Upper lobe of left lung (tissue), 6 donors: ENCODE measurements at regions not wholly inside any gene's neighbourhood (a gene's known extent, or its start where the extent isn't known, plus 50 kb on each side); places are given as distances from the start of the nearest gene placed in this dataset.

Source experiments
- ATAC-seq, 2 donors: fragments of 200-7000 bp; cut with Tn5 transposase; one replicate each; pipeline ENCODE4 v1.9.1; 2022; ENCODE audit warnings: mild to moderate bottlenecking in 2 of 2, moderate library complexity in 2 of 2; ENCODE audit not compliant: low FRiP score in 2 of 2
- DNase-seq, 2 donors: peaks; one replicate each; pipeline ENCODE4 v3.0.0-alpha.2; 2019 to 2020
- H3K27ac ChIP-seq, 4 donors: fragments of 200-600 bp; sonication (generic); one replicate each; pipeline ENCODE4 v1.5.1; 2016 to 2019
- H3K27me3 ChIP-seq, 4 donors: fragments of 200-600 bp; sonication (generic); one replicate each; pipeline ENCODE4 v1.5.1; 2017 to 2019
- H3K36me3 ChIP-seq, 4 donors: fragments of 200-600 bp; sonication (generic); one replicate each; pipeline ENCODE4 v1.5.1; 2016 to 2019
- H3K4me1 ChIP-seq, 4 donors: fragments of 200-600 bp; sonication (generic); one replicate each; pipeline ENCODE4 v1.5.1; 2018 to 2019
- H3K4me3 ChIP-seq, 4 donors: fragments of 200-600 bp; sonication (generic); one replicate each; pipeline ENCODE4 v1.5.1; 2017 to 2019; ENCODE audit warnings: mild to moderate bottlenecking in 2 of 4, moderate library complexity in 1 of 4
- H3K9me3 ChIP-seq, 4 donors: fragments of 200-600 bp; sonication (generic); one replicate each; pipeline ENCODE4 v1.5.1; 2018 to 2019
- EP300 ChIP-seq, 4 donors: sonication (generic); formaldehyde crosslinking; IDR thresholded peaks; one replicate each; pipeline ENCODE4 v1.5.1; 2017; ENCODE audit warnings: antibody characterized with exemption in 4 of 4, control low read depth in 2 of 4
- POLR2A ChIP-seq, 4 donors: fragments of 450-650 bp; IDR thresholded peaks; one replicate each; pipeline ENCODE4 v1.5.1; 2016 to 2017; ENCODE audit warnings: antibody characterized with exemption in 4 of 4, mild to moderate bottlenecking in 2 of 4
- POLR2AphosphoS5 ChIP-seq, 2 donors: sonication (generic); formaldehyde crosslinking; IDR thresholded peaks; one replicate each; pipeline ENCODE4 v1.5.1; 2017; ENCODE audit warnings: antibody characterized with exemption in 2 of 2
- WGBS, 2 donors: methylation state at CpG; one replicate each; pipeline ENCODE4 v1.1.5; 2017 to 2018; 5-methylcytosine and 5-hydroxymethylcytosine counted together
- TF ChIP-seq, protein P1 (sequence below), 6 experiments: fragments of 450-650 bp in 4 of 6; fragments of 200-600 bp in 2 of 6; sonication (generic) in 2 of 6; IDR thresholded peaks; one replicate each; pipeline ENCODE4 v1.5.1; 2016 to 2019; ENCODE audit warnings: antibody characterized with exemption in 6 of 6
- donor health status: DM: no; HTN: no; CAD: no; lungs with moderate emphysema.
- donor health status: DM: no; HTN: yes; CAD: no; lungs with severe emphysema.

DNA sequence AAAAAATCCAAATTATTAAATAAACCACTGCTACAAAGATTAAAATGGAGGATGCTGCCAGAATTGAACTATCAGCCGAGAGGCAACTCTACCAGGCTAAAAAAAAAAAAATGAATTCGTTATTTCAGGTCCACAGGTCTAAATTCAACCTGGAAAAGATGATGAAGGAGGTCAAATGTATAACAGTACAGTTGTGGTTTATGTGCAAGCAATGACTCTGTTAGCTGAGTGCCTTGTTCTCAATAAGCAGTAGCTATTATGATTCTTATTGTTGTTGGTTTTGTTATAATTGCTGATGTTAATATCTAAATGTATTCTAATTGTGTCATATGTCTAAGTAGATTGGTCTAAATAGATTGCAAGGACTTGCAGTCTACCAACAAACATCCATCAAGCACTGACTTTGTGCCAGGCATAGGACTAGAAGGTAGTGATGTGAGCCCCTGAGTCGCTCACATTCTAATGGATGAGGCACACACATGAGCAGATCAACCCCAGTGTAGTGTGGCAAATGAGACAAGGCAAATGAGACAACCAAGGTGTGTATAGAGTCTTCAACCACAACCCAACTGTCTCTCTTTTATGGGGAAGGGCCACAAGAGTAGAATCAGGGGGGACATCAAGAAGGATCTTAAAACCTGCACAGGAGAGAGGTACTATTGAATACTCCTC is 77.0 kb upstream of the PLEKHG7 start:
- Histone ChIP-seq H3K4me1 (peaks cover 0 to 5% (median 2%) of the 10 kb centered on the region in 4 donors), H3K36me3 (no peaks in the 10 kb centered on the region), H3K4me3 (no peak overlapping the region), H3K27ac (no peak overlapping the region), H3K27me3 (no peaks in the 10 kb centered on the region), H3K9me3 (peaks cover 0 to 4% (median 0%) of the 10 kb centered on the region in 4 donors)
- TF ChIP-seq POLR2AphosphoS5 (IDR thresholded peaks at IDR 0.05) = no peak
- no peak for TF ChIP-seq POLR2A (IDR thresholded peaks at IDR 0.05)
- no peak for TF ChIP-seq EP300 (IDR thresholded peaks at IDR 0.05)
- TF ChIP-seq, protein P1, sequence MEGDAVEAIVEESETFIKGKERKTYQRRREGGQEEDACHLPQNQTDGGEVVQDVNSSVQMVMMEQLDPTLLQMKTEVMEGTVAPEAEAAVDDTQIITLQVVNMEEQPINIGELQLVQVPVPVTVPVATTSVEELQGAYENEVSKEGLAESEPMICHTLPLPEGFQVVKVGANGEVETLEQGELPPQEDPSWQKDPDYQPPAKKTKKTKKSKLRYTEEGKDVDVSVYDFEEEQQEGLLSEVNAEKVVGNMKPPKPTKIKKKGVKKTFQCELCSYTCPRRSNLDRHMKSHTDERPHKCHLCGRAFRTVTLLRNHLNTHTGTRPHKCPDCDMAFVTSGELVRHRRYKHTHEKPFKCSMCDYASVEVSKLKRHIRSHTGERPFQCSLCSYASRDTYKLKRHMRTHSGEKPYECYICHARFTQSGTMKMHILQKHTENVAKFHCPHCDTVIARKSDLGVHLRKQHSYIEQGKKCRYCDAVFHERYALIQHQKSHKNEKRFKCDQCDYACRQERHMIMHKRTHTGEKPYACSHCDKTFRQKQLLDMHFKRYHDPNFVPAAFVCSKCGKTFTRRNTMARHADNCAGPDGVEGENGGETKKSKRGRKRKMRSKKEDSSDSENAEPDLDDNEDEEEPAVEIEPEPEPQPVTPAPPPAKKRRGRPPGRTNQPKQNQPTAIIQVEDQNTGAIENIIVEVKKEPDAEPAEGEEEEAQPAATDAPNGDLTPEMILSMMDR (IDR thresholded peaks at IDR 0.05) = no peak
- WGBS, 2 donors = 91 to 95% methylated on average over 3 of the region's 3 CpGs
- ATAC-seq = no peak
- no peak for DNase-seq

DNA sequence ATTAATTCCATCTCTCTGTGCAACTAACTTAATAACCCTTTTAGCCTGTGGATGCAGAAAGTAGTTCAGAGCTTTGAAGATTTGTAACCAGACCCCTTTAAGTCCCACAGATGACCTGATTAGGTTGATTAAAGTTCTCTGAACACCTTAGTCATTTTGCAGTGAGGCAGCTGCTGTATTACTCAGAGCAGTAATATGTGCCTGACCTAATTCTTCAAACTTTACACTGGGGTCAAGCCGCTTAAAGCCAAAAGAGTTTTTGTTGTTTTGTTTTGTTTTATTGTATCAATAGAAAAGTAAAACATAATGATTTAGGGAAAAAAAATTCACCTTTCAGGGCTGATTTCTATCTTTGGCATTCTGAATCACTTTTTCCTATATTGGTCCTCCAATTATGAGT is 78.6 kb upstream of the PLEKHG7 start:
- Histone ChIP-seq H3K27me3 (no peaks in the 10 kb centered on the region), H3K27ac (no peak overlapping the region), H3K4me3 (no peak overlapping the region), H3K9me3 (peaks cover 0 to 4% (median 0%) of the 10 kb centered on the region in 4 donors), H3K36me3 (no peaks in the 10 kb centered on the region), H3K4me1 (peaks cover 0 to 10% (median 7%) of the 10 kb centered on the region in 4 donors)
- TF ChIP-seq EP300 (IDR thresholded peaks at IDR 0.05) (no peak), POLR2A (IDR thresholded peaks at IDR 0.05) (no peak), POLR2AphosphoS5 (IDR thresholded peaks at IDR 0.05) (no peak)
- TF ChIP-seq, protein P1 (IDR thresholded peaks at IDR 0.05) = no peak
- no peak for DNase-seq
- WGBS, 2 donors = 88 to 100% methylated on average over 1 of the region's 1 CpG
- no peak for ATAC-seq

DNA sequence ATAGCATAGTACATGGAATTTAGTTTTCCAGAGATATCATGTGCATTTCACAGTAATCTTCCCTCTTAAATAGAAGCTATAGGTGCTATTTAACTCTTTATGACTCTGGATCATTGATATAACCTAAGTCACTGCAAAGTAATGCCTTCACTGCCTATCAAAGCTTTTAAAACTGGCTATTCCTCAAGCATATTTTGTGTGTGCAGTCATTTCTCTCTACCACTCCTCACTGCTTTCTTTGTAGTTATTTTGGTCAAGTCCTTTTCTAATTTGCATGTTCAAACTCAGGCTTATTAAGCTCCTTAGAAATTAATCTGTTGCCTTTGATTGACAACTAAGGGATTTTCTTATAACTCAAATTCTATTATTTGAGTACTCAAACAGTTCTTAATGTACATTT is 79.4 kb upstream of the PLEKHG7 start:
- Histone ChIP-seq H3K27me3 (no peaks in the 10 kb centered on the region), H3K27ac (no peak overlapping the region), H3K4me1 (peaks cover 0 to 10% (median 6%) of the 10 kb centered on the region in 4 donors), H3K36me3 (no peaks in the 10 kb centered on the region), H3K4me3 (no peak overlapping the region), H3K9me3 (peaks cover 0 to 4% (median 0%) of the 10 kb centered on the region in 4 donors)
- DNase-seq = no peak
- no peak for ATAC-seq
- no peak for TF ChIP-seq POLR2A (IDR thresholded peaks at IDR 0.05)
- no peak for TF ChIP-seq POLR2AphosphoS5 (IDR thresholded peaks at IDR 0.05)
- TF ChIP-seq EP300 (IDR thresholded peaks at IDR 0.05) = no peak
- TF ChIP-seq, protein P1 (IDR thresholded peaks at IDR 0.05) = no peak

DNA sequence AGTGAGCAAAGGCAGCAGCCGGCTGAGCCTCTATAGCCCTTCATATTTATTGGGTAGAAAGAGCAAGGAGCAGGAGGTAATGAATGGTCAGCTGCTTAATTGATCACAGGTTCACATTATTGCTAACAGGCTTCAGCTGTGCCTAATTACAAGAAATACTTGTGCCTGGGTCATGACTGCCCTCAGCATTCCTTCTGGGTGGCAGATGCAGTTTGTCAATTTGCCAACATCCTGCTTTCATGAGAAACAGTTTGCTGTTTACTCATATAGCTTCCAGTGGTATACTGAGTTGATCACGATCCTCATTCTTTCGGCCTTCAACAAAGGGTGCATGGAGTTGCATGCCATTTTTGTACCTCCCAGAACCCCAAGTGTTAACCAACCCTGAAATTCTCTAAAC is 81.0 kb upstream of the PLEKHG7 start:
- peaks cover 0 to 4% (median 0%) of the 10 kb centered on the region in 4 donors for H3K9me3 ChIP-seq
- no peak for DNase-seq

More for the DNA sequence above, 81.0 kb upstream of the PLEKHG7 start:
- Histone ChIP-seq H3K36me3 (no peaks in the 10 kb centered on the region), H3K4me3 (no peak overlapping the region), H3K4me1 (peaks cover 0 to 10% (median 6%) of the 10 kb centered on the region in 4 donors), H3K27me3 (no peaks in the 10 kb centered on the region), H3K27ac (no peak overlapping the region)
- no peak for ATAC-seq
- WGBS, 2 donors = 77 to 79% methylated on average over 3 of the region's 3 CpGs
- TF ChIP-seq, protein P1 (IDR thresholded peaks at IDR 0.05) = no peak
- TF ChIP-seq POLR2A (IDR thresholded peaks at IDR 0.05) (no peak), EP300 (IDR thresholded peaks at IDR 0.05) (no peak), POLR2AphosphoS5 (IDR thresholded peaks at IDR 0.05) (no peak)
